ENCODE measurements at regions not wholly inside any gene's neighbourhood (a gene's known extent, or its start where the extent isn't known, plus 50 kb on each side); places are given as distances from the start of the nearest gene placed in this dataset.

GRCh38 chr12:107233551-107233950 is 140.2 kb upstream of the CRY1 start:
- no peaks in the 10 kb centered on the region for H3K36me3 ChIP-seq (ENCODE audit: insufficient read depth)
- H3F3A ChIP-seq (replicated peaks; ENCODE audit: low read depth), result no peaks in the 10 kb centered on the region
- H4K20me1 ChIP-seq (replicated peaks; ENCODE audit: insufficient read depth), result no peaks in the 10 kb centered on the region
- no peak overlapping the region for H3K4me3 Mint-ChIP-seq
- TF ChIP-seq EZH2 (IDR thresholded peaks at IDR 0.05; ENCODE audit: low read depth, unreplicated experiment) (no peak), POLR2AphosphoS5 (IDR thresholded peaks at IDR 0.05; ENCODE audit: low read depth) (no peak), JUNB (IDR thresholded peaks at IDR 0.05; ENCODE audit: unreplicated experiment) (no peak), REST (IDR thresholded peaks at IDR 0.05; ENCODE audit: unreplicated experiment) (no peak), CREB1 (CRISPR knock-in tag; IDR thresholded peaks at IDR 0.05; ENCODE audit: low read depth) (no peak), ETS1 (IDR thresholded peaks at IDR 0.05) (no peak), ZNF114 (CRISPR knock-in tag; IDR thresholded peaks at IDR 0.05) (no peak), NANOG (IDR thresholded peaks at IDR 0.05; ENCODE audit: borderline replicate concordance) (no peak), ZNF462 (CRISPR knock-in tag; IDR thresholded peaks at IDR 0.05) (no peak), STAT1 (IDR thresholded peaks at IDR 0.05; ENCODE audit: unreplicated experiment) (no peak), CTCF (conservative IDR thresholded peaks at IDR 0.05; ENCODE audit: low read depth in 2 of 2) (no peak), ZNF331 (CRISPR knock-in tag; IDR thresholded peaks at IDR 0.05; ENCODE audit: low read depth) (no peak), EZH2phosphoT487 (IDR thresholded peaks at IDR 0.05; ENCODE audit: unreplicated experiment) (no peak)
- H3K4me2 ChIP-seq, result no peak overlapping the region
- peaks cover 13% of the 10 kb centered on the region for H3K4me1 ChIP-seq (ENCODE audit: insufficient read depth)
- H3K27ac Mint-ChIP-seq, result no peak overlapping the region
- no peaks in the 10 kb centered on the region for H3K27me3 ChIP-seq (ENCODE audit: insufficient read depth)
- no peak overlapping the region for H3K27ac ChIP-seq (ENCODE audit: low read depth)
- H3K36me3 Mint-ChIP-seq (ENCODE audit: low read depth), result no peaks in the 10 kb centered on the region
- no peak overlapping the region for H2AFZ ChIP-seq
- H3K4me1 Mint-ChIP-seq, result peaks cover 24% of the 10 kb centered on the region
- no peak overlapping the region for H3K4me3 ChIP-seq
- peaks cover 12% of the 10 kb centered on the region for H3K9me2 ChIP-seq (ENCODE audit: insufficient read depth)
- DNase-seq (ENCODE audit: low spot score), result no peak
- H3K79me2 ChIP-seq (replicated peaks; ENCODE audit: insufficient read depth), result no peaks in the 10 kb centered on the region
- H3K9me3 Mint-ChIP-seq, result no peaks in the 10 kb centered on the region
- H3K27me3 Mint-ChIP-seq (ENCODE audit: insufficient read depth, low read depth, poor library complexity), result no peaks in the 10 kb centered on the region
- ATAC-seq, result no peak

All from GM23338 (cell line).